HG03103 (cell line): ENCODE measurements at regions not wholly inside any gene's neighbourhood (a gene's known extent, or its start where the extent isn't known, plus 50 kb on each side); places are given as distances from the start of the nearest gene placed in this dataset.
"Not testable (repeated sequence)": the region's sequence is repeated elsewhere in the genome, so short reads cannot be mapped to it uniquely, and the experiment has no call there.

Experiments used
- ATAC-seq: cut with Tn5 transposase; IDR thresholded peaks from one replicate; pipeline ENCODE4 v1.9.1; 2021; ENCODE audit warnings: low read depth; ENCODE audit not compliant: unreplicated experiment

DNA sequence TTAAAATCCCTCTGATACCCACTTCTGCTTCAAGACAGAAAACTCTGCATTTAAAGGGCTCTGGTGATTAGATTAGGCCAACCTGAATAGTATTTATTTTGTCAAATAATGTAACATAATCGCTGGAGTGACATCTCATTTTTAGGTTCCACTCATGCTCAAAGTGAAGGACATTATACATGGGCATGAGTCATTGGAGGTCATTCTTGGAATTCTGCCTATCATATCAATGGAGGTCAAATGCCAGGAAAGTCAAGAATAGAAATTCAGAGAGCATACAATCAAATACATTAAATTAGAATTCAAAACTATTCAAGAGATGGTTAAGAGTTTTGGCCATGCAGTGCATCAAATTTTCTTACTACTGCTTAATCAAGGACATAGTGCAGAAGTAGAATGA, 50.8 kb upstream of the PRSS1 start:
- ATAC-seq = no peak

- no peak for ATAC-seq
Observed at GRCh38 chr7:142697270-142697669, 52.0 kb upstream of the PRSS1 start.

DNA sequence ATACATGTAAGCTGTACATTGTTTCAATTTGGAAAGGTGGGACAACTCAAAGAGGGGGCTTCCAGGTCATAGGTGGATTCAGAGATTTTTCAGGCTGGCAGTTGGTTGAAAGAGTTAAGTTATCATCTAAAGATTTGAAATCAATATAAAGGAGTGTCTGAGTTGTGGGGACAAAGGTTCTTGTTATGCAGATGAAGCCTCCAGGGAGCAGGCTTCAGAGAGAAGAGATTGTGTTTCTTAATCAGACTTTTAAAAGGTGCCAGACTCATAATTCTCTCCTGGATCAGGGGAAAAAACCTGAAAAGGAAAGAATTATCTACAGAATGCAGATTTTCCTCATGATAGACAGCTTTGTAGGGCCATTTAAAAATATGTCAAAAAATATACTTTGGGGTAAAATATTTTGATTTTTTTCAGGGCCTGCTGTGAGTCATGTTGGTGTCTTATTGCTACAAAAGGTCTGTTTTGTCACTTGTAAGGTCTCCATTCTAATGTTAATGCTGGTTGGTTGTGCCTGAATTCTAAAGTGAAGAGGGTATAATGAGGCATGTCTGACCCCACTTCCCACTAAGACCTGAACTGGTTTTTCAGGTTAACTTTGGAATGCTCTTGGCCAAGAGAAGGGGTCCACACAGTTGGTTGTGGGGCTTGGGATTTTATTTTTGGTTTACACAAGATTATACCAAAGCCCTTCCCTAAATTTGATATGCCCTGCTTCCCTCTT, 52.7 kb upstream of the PRSS1 start:
- ATAC-seq = no peak

DNA sequence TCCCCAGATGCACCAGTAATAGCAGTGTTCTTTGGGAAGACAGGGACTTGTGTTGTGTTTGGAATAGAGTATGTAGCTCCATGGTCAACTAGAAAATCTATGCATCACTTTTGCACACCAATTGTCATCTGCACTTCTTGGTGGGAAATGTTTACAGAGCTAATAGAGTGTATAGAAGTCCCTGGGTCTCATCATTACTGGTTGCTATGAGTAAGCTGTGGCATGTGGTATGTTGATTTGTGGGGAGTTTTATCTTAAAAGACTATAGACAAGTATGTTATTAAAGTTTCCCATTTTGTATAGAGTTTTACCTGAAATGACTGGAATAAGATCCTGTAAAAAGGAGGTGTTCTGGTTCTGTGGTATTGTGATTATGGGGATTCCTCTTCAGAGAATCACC, 55.4 kb upstream of the PRSS1 start:
- ATAC-seq = no peak

GRCh38 chr7:142690554-142691182, 58.6 kb upstream of the PRSS1 start:
- no peak for ATAC-seq

DNA sequence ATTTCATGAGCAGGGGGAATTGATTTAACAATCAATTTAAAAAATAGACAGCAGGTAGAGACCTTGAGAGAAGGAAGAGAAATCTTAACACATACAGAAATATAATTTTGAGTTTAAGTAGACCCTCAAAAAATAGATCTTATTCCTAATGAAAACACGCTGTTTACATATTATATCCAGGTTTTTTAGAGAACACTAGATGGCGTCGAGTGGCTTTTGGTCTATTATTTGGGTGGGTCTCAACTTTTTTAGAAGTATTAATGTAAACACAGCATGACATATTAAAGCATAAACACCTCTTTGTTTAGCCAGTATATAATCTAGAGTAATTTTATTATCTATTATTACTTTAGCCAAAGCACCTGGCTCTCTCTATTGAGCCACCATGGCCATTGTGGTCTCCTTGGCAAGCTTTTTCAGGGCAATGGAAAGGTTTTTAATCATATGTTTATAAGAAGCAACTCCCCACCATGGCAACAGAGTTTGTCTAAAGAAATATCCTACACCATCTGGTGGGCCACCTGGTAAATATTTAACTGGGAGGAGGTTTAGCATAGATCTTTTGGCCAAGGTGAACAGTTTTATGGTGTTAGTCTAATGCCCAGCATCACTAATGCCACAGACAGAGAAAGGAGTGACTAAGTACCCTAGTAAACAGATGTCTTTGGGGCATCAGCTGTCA, 59.7 kb upstream of the PRSS1 start:
- ATAC-seq = no peak

GRCh38 chr7:142685877-142686508, 63.3 kb upstream of the PRSS1 start:
- no peak for ATAC-seq

DNA sequence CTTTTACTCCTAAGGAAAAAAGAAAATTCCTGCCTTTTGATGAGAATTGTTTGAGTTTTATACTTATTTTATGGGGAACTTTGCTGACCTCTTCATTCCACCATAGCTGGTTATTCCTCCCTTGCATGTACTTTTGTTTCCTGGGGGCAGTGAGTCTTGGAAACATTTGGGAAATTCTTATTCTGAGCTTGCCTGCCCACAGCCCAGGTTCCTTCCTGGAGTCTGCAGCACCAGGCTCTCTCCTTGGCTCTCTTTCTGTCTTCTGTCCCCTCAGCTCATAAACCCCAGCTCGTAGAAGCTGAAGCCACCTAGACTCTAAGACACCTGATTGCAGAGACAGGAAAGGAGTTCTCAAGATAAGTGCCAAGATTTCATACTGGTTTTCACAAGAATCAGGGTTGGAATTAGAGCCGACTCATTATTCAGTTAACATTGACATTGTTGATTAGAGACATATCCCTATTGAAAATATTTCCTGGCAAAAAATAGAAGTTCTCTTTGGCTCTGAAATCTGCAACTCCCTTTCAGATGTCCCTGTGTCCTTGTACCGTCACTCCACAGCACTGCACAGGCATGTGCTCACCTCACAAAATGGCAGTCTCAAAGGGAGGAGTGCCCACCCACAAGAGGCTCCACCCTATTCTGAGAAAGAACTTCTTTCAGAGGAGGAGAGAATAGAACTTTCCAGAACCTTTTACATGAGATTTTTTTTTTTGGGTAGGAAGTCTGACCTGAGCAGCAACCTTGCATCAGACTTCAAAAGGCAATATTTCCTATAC, 67.8 kb upstream of the PRSS1 start:
- ATAC-seq = no peak

- no peak for ATAC-seq
Observed at GRCh38 chr7:142671506-142671905, 77.8 kb upstream of the PRSS1 start.

- no peak for ATAC-seq
Observed at GRCh38 chr7:142670511-142670910, 78.8 kb upstream of the PRSS1 start.

DNA sequence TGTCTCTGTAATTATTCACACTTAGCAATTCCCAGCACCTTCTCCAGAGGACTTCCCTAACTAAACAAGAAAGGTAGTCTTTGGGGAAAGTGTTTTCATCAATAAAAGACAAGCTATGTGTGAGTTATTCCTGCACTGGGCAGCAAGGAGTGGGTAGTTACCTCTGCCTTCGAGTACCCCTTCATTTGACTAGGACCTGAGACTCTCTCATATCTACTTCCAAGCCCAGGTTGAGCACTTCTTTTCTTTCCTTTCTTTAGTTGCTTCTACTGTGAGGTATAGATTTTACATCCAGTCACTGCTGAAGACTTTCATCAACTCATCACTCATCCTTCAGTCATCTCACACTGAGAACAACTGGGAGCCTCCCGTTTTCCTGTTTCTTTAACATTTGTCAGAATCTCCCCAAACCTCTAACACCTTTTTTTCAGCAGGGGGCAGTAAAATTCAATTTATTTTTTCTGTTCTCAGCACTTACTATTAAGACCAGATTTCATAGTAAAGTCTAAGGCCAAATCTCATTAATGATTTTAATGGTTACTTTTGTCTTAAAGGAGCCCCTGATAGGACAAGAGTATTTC, 80.1 kb upstream of the PRSS1 start:
- no peak for ATAC-seq

DNA sequence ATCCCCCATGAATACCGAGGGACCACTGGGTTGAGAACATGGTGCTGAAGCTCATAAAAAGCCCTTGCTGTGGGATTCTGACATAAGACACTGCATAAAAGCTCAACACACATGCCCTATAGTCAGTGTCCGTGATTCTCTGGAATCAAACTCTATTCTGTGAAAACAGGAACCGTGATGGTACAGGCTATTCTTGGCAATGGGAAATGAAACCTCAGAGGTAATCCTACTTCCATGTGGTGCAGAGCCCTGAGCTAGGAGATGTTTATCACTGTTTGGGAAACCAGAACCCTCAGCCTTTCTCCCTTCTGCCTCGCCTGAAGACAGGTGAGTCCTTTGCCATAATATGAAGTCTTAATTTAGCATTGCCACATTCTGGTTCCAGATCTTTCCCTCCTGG, 80.8 kb upstream of the PRSS1 start:
- ATAC-seq = no peak

GRCh38 chr7:142657376-142657775, 91.9 kb upstream of the PRSS1 start:
- no peak for ATAC-seq

DNA sequence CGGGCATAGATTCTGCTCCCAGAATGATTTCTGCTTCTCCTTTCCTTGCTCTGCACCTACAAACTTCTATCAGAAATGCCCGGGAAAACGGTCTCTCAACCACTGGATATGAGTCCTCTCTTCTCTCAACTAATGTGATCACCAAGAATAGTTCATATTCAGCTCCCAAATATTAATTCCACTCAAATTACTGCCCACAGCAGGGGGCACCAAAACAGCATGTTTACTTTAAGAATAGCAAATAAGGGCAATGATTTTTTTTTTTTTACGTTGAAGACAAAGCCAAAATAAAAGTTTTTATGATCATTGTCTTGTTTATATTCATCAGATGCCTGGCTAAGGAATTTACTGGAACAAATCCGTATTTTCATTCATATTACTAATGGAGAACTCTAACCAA, 94.9 kb upstream of the PRSS1 start:
- no peak for ATAC-seq

- ATAC-seq = no peak
Observed at GRCh38 chr7:142647749-142648148, 101.5 kb upstream of the PRSS1 start.

- ATAC-seq = no peak
Observed at GRCh38 chr7:142646386-142647140, 102.7 kb upstream of the PRSS1 start.

- no peak for ATAC-seq
Observed at GRCh38 chr7:142645777-142646176, 103.5 kb upstream of the PRSS1 start.

DNA sequence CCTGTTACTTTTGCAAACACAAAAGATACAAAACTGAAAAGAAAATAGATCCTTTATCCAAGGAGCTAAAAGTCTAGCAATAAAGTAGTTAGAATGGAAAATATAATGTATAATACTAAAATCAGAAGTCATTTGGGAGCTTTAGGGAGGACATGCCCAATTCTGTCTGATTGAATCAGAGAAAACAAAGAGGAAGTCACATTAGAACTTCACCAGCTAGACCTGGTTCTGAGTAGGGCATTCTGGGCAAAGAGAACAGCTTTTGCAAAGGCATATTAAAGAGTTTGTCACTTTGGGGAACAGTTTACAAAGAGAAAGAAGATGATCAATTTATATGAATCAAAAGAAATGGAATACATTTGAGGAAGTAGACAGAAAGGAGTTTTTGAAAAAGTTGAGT, 107.0 kb upstream of the PRSS1 start:
- ATAC-seq = peak; percentile 56

DNA sequence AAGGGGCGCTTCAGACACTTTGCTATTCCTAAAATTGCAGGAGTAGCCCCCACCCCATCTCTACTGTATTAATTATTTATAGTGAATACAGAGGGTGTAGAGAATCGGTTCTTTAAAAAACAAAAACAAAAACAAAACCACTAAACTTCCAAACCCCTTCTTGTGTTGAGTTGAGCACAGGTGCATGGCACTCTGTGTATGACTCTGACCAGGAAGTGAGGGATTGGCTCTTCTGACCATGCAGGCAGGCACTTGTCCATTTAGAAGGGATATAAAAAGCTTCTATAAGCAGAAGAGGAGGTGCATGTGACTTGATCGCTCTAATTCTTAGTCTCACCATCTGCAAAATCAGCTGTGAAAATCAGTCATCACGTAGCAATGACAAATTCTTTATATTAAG, 108.0 kb upstream of the PRSS1 start:
- ATAC-seq = not testable (repeated sequence)

DNA sequence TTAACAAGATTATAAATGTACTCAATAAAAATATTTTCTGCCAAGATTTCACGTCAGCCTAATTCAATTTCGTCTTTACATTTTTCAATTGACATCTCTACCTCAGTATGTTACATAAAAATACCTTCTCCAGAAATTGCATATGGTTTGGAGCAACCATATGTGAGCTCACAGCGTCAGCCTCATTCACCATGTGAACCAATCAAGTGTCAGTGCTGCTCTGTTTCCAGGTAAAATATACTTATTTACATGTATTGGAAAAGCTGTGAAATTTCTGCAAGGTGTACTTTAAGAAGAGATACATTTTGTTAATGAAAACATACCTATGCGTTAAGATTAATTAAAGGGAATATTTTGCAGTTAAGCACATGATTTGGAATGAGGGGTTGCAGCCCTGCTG, 110.7 kb upstream of the PRSS1 start:
- ATAC-seq = no peak
